Nephron progenitor cell (in vitro differentiated cells): ENCODE measurements at regions not wholly inside any gene's neighbourhood (a gene's known extent, or its start where the extent isn't known, plus 50 kb on each side); places are given as distances from the start of the nearest gene placed in this dataset.

ENCODE experiments used
- DNase-seq: peaks from one replicate; pipeline ENCODE4 v3.0.0; 2021
- H3K27ac Mint-ChIP-seq: 2 replicates; pipeline ENCODE4 v1.8.0; 2021; ENCODE audit warnings: mild to moderate bottlenecking, moderate library complexity, mixed read lengths
- H3K27me3 Mint-ChIP-seq: 2 replicates; pipeline ENCODE4 v1.8.0; 2021; ENCODE audit warnings: mild to moderate bottlenecking, low read depth, mixed read lengths; ENCODE audit not compliant: poor library complexity
- H3K36me3 Mint-ChIP-seq: 2 replicates; pipeline ENCODE4 v1.8.0; 2021; ENCODE audit warnings: low read depth, mixed read lengths
- H3K4me1 Mint-ChIP-seq: 2 replicates; pipeline ENCODE4 v1.8.0; 2021; ENCODE audit warnings: mixed read lengths
- H3K4me3 Mint-ChIP-seq: 2 replicates; pipeline ENCODE4 v1.8.0; 2021; ENCODE audit warnings: mild to moderate bottlenecking, moderate library complexity, mixed read lengths
- H3K9me3 Mint-ChIP-seq: 2 replicates; pipeline ENCODE4 v1.8.0; 2021; ENCODE audit warnings: mild to moderate bottlenecking, moderate library complexity, mixed read lengths
- TF ChIP-seq, protein P1 (sequence below): fragments of 200-600 bp; sonication (generic); IDR thresholded peaks from 2 replicates; pipeline ENCODE4 v1.5.0; 2021; ENCODE audit warnings: antibody characterized with exemption

- Mint-ChIP-seq H3K4me1 (peaks cover 1% of the 10 kb centered on the region), H3K4me3 (no peak overlapping the region), H3K27me3 (peaks cover 6% of the 10 kb centered on the region), H3K9me3 (peaks cover 12% of the 10 kb centered on the region), H3K27ac (no peak overlapping the region), H3K36me3 (no peaks in the 10 kb centered on the region)
- TF ChIP-seq, protein P1, sequence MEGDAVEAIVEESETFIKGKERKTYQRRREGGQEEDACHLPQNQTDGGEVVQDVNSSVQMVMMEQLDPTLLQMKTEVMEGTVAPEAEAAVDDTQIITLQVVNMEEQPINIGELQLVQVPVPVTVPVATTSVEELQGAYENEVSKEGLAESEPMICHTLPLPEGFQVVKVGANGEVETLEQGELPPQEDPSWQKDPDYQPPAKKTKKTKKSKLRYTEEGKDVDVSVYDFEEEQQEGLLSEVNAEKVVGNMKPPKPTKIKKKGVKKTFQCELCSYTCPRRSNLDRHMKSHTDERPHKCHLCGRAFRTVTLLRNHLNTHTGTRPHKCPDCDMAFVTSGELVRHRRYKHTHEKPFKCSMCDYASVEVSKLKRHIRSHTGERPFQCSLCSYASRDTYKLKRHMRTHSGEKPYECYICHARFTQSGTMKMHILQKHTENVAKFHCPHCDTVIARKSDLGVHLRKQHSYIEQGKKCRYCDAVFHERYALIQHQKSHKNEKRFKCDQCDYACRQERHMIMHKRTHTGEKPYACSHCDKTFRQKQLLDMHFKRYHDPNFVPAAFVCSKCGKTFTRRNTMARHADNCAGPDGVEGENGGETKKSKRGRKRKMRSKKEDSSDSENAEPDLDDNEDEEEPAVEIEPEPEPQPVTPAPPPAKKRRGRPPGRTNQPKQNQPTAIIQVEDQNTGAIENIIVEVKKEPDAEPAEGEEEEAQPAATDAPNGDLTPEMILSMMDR, result no peak
- no peak for DNase-seq
These were observed 140.1 kb upstream of the RND3 start for GRCh38 chr2:150627526-150627925.

GRCh38 chr2:150626934-150627411, 139.5 kb upstream of the RND3 start:
- Mint-ChIP-seq H3K4me3 (no peak overlapping the region), H3K27me3 (peaks cover 9% of the 10 kb centered on the region), H3K36me3 (peaks cover 3% of the 10 kb centered on the region), H3K27ac (no peak overlapping the region), H3K9me3 (peaks cover 17% of the 10 kb centered on the region), H3K4me1 (peaks cover 7% of the 10 kb centered on the region)
- DNase-seq, result no peak
- TF ChIP-seq, protein P1, result no peak

DNA sequence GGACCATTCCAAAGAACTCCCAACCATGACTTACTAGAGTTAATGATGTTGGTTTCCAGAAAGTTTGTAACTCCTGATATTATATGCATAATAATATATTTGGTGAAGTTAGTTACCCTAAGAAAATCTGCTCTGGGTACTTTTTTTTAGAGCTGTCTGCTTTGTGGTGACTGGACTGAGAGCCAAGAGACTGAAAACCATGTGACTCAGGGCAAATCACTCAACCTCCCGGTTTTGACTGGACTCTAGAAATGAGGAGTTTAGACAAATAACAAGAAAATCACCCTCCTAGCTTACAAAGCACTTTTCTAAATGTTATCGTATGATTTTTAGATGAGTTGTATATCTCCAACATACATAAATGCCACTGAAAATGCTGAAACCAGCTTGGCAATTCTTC, 138.3 kb upstream of the RND3 start:
- Mint-ChIP-seq H3K9me3 (peaks cover 18% of the 10 kb centered on the region), H3K4me3 (no peak overlapping the region), H3K36me3 (peaks cover 4% of the 10 kb centered on the region), H3K27ac (no peak overlapping the region), H3K4me1 (peaks cover 8% of the 10 kb centered on the region), H3K27me3 (peaks cover 9% of the 10 kb centered on the region)
- TF ChIP-seq, protein P1, result no peak
- DNase-seq, result no peak

DNA sequence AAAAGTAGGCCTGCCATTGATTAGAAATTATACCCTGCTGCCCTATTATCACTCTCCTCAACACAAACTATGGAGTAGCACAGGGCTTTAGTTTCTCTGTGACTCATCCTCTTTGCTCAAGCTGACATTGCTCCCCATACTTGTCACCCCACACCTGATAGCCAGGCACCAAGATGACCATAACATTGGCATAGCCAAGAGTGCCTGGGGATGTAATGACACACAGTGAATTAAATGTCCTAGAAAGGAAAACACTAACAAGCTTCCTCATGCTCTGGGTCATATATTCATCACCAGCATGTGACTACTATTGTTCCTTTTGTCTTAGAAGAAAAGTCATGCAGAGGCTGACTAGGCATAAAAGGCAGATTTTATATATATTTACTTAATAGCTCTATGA, 137.8 kb upstream of the RND3 start:
- H3K36me3 Mint-ChIP-seq, result peaks cover 4% of the 10 kb centered on the region
- TF ChIP-seq, protein P1, result no peak
- peaks cover 18% of the 10 kb centered on the region for H3K9me3 Mint-ChIP-seq
- no peak for DNase-seq
- peaks cover 8% of the 10 kb centered on the region for H3K4me1 Mint-ChIP-seq
- peaks cover 9% of the 10 kb centered on the region for H3K27me3 Mint-ChIP-seq
- H3K27ac Mint-ChIP-seq, result no peak overlapping the region
- H3K4me3 Mint-ChIP-seq, result no peak overlapping the region

GRCh38 chr2:150624001-150624401, 136.5 kb upstream of the RND3 start:
- peaks cover 18% of the 10 kb centered on the region for H3K9me3 Mint-ChIP-seq
- peaks cover 9% of the 10 kb centered on the region for H3K27me3 Mint-ChIP-seq
- no peak overlapping the region for H3K27ac Mint-ChIP-seq
- TF ChIP-seq, protein P1, result no peak
- peaks cover 4% of the 10 kb centered on the region for H3K36me3 Mint-ChIP-seq
- H3K4me1 Mint-ChIP-seq, result peaks cover 8% of the 10 kb centered on the region
- no peak for DNase-seq
- H3K4me3 Mint-ChIP-seq, result no peak overlapping the region

- no peak for DNase-seq
- Mint-ChIP-seq H3K27me3 (peaks cover 9% of the 10 kb centered on the region), H3K27ac (no peak overlapping the region), H3K36me3 (peaks cover 4% of the 10 kb centered on the region), H3K4me1 (peaks cover 8% of the 10 kb centered on the region), H3K9me3 (peaks cover 15% of the 10 kb centered on the region), H3K4me3 (no peak overlapping the region)
- TF ChIP-seq, protein P1, result no peak
These were observed 134.2 kb upstream of the RND3 start for GRCh38 chr2:150621526-150622213.
